NCI-H2029 (cell line): ENCODE measurements at regions not wholly inside any gene's neighbourhood (a gene's known extent, or its start where the extent isn't known, plus 50 kb on each side); places are given as distances from the start of the nearest gene placed in this dataset.

ENCODE experiments used
- DNase-seq: peaks from one replicate; lab custom pipeline; 2025; lab: John Stamatoyannopoulos, UW

GRCh38 chr4:13126976-13127910 lies 356.9 kb downstream of the RAB28 start:
- peak; percentile 17 for DNase-seq

GRCh38 chr4:13118633-13119032 lies 365.5 kb downstream of the RAB28 start:
- no peak for DNase-seq

GRCh38 chr4:13117185-13117584 lies 367.0 kb downstream of the RAB28 start:
- DNase-seq: no peak

GRCh38 chr4:13112030-13112429 lies 372.1 kb downstream of the RAB28 start:
- no peak for DNase-seq

- no peak for DNase-seq
Observed at GRCh38 chr4:13109536-13109935, 374.6 kb downstream of the RAB28 start.

GRCh38 chr4:13108096-13108495 lies 376.0 kb downstream of the RAB28 start:
- no peak for DNase-seq

GRCh38 chr4:13103382-13104015 lies 380.6 kb downstream of the RAB28 start:
- DNase-seq: no peak

GRCh38 chr4:13102092-13102742 lies 381.9 kb downstream of the RAB28 start:
- DNase-seq: no peak

- DNase-seq: no peak
Observed at GRCh38 chr4:13097971-13098370, 386.2 kb downstream of the RAB28 start.

GRCh38 chr4:13095722-13096121 lies 388.4 kb downstream of the RAB28 start:
- DNase-seq: no peak

- DNase-seq: no peak
Observed at GRCh38 chr4:13093170-13093569, 391.0 kb downstream of the RAB28 start.

- DNase-seq: no peak
Observed at GRCh38 chr4:13092702-13093101, 391.4 kb downstream of the RAB28 start.

- peak; percentile 0 for DNase-seq
Observed at GRCh38 chr4:13089659-13089998, 394.5 kb downstream of the RAB28 start.

- peak; percentile 24 for DNase-seq
Observed at GRCh38 chr4:13088726-13089658, 395.1 kb downstream of the RAB28 start.

GRCh38 chr4:13087041-13087440 lies 397.1 kb downstream of the RAB28 start:
- DNase-seq: no peak

- DNase-seq: no peak
Observed at GRCh38 chr4:13084210-13084609, 399.9 kb downstream of the RAB28 start.

GRCh38 chr4:13081830-13082229 lies 402.3 kb downstream of the RAB28 start:
- DNase-seq: no peak

- DNase-seq: no peak
Observed at GRCh38 chr4:13067077-13067476, 417.1 kb downstream of the RAB28 start.

GRCh38 chr4:13059019-13059418 lies 425.1 kb downstream of the RAB28 start:
- no peak for DNase-seq

- DNase-seq: no peak
Observed at GRCh38 chr4:13056630-13057189, 427.4 kb downstream of the RAB28 start.

- no peak for DNase-seq
Observed at GRCh38 chr4:13054420-13054970, 429.6 kb downstream of the RAB28 start.
